ENCODE measurements at regions not wholly inside any gene's neighbourhood (a gene's known extent, or its start where the extent isn't known, plus 50 kb on each side); places are given as distances from the start of the nearest gene placed in this dataset.
A peak's percentile ranks its signal among the peaks of the same experiment; 100 is the strongest.

DNA sequence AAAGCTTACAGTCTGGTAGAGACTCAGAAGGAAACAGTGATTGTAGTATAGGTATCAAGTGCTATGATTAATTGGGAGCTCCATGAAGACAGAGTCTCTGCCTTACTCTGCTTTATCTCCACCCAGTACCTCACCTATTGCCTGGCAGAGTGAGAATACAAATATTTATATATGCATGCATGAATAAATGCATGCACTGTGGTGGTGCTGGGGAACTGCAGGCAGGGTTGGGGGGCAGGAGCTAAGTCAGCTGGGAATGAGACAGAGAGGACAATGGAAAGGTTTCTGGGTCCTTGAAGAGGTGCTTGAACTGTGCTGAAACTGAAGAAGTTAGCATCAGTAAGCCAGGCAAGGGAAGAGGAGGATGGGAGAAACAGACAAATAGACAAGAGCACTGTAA, 80.8 kb upstream of the PPP2R2B start:
- H3K27ac ChIP-seq = no peak overlapping the region
- no peak overlapping the region for H3K4me3 ChIP-seq
- TF ChIP-seq POLR2AphosphoS5 (IDR thresholded peaks at IDR 0.05; ENCODE audit: borderline replicate concordance, low read depth, low read length) (no peak), EZH2 (IDR thresholded peaks at IDR 0.05) (no peak), FOXP2 (optimal IDR thresholded peaks at IDR 0.05; ENCODE audit: control extremely low read depth, extremely low read length, insufficient read depth) (no peak)
- no peaks in the 10 kb centered on the region for H3K36me3 ChIP-seq (ENCODE audit: insufficient read depth, low read length)
- H3K9ac ChIP-seq (ENCODE audit: insufficient read length) = no peak overlapping the region
- H3K9me3 ChIP-seq (ENCODE audit: low read depth, low read length) = no peaks in the 10 kb centered on the region
- DNase-seq (ENCODE audit: low read depth, low spot score) = no peak

DNA sequence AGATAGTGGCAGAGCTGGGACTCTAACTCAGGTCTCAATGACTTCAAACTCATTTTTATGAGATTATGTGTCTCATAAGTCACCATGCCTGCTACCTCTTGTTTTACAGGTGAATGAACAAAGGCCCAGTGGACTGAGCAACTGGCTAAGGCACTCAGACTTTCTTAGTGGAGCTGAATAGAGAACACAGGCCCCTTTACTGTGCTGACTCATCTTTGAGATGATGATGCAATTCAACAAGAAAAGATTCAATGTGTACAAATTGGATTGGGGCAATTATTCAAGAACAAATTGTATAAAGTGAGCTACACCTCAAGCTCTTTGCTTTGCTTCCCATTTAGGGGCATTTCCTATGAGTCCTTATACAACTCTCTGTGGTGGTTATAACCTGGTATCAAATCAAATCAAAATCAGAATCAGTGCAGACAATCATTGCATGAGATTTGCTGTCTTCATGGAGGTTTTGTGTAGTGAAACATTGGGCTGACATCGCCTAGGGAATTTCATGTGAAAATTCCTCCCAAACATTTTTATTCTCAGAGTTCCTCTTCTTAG, 84.3 kb upstream of the PPP2R2B start:
- DNase-seq (ENCODE audit: low read depth, low spot score) = peak; percentile 16
- no peaks in the 10 kb centered on the region for H3K36me3 ChIP-seq (ENCODE audit: insufficient read depth, low read length)
- no peak overlapping the region for H3K4me3 ChIP-seq
- H3K27ac ChIP-seq = 0 out of 2 replicates have a peak overlapping the region, but pooled peaks have one; percentile 7
- H3K9me3 ChIP-seq (ENCODE audit: low read depth, low read length) = no peaks in the 10 kb centered on the region
- no peak overlapping the region for H3K9ac ChIP-seq (ENCODE audit: insufficient read length)
- TF ChIP-seq POLR2AphosphoS5 (IDR thresholded peaks at IDR 0.05; ENCODE audit: borderline replicate concordance, low read depth, low read length) = no peak
- TF ChIP-seq FOXP2 (optimal IDR thresholded peaks at IDR 0.05; ENCODE audit: control extremely low read depth, extremely low read length, insufficient read depth) = no peak
- TF ChIP-seq EZH2 (IDR thresholded peaks at IDR 0.05) = no peak

DNA sequence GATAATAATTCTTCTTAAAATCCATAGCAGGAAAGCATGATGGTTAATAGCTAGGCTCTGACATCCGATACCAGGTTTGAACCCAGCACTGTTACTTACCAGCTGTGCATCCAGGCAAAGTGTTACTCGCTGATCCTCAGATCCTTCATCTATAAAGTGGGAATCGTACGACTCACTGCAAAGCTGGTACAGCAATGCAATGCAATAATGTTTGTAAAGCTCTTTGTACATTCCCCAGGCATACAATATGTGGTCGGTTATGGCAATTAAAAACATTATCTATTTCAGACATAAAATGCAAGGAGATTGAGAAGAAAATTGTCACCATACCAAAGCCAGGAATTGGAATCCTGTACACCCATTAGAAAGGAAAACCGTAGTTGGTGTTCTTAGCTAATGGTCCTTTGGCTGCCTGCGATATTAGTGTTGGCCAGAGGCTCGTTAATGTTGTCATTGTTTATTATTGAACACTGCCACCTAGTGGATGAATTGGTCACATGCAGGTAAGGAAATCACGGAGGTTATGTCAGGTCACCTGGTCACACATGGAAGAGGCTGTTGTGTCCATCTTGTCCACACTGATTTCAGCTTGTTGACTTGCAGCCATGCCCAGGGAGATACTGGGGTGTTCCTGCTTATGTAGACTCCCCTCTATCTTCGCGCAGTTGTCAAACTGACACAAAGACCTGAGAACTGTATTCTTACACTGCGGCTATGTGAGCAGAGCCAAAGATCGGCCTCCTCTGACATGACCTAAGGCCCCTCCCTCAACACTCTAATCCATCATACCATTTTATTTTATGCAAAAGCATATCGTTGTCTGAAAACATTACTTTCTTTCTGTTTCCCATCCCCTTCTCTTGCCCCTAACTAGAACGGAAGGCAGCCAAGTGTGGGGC, 87.5 kb upstream of the PPP2R2B start:
- Histone ChIP-seq H3K27ac (no peak overlapping the region), H3K36me3 (ENCODE audit: insufficient read depth, low read length) (no peaks in the 10 kb centered on the region), H3K9me3 (ENCODE audit: low read depth, low read length) (no peaks in the 10 kb centered on the region), H3K9ac (ENCODE audit: insufficient read length) (no peak overlapping the region), H3K4me3 (no peak overlapping the region)
- peak; percentile 16 for DNase-seq (ENCODE audit: low read depth, low spot score)
- TF ChIP-seq FOXP2 (optimal IDR thresholded peaks at IDR 0.05; ENCODE audit: control extremely low read depth, extremely low read length, insufficient read depth) (no peak), POLR2AphosphoS5 (IDR thresholded peaks at IDR 0.05; ENCODE audit: borderline replicate concordance, low read depth, low read length) (no peak), EZH2 (IDR thresholded peaks at IDR 0.05) (no peak)

DNA sequence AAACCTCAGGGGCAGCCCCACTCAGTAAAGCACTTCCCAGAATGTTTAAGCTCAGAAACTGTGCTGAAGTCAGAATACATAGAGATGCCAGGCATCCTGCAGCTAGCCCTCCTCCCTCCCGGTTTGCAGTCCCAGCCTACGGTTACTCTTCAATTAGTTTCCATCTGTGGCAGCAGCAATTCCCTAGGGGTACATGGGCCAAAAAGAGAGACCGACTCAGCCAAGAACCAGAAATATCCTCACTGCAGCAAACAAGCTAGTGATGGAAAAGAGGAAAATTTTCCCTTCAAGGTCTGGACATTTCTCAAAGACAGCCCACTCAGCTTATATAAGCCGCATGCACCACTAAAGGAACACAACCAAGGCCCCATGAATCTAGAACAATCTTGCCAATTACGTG, 89.1 kb upstream of the PPP2R2B start:
- no peak for DNase-seq (ENCODE audit: low read depth, low spot score)
- Histone ChIP-seq H3K4me3 (no peak overlapping the region), H3K9ac (ENCODE audit: insufficient read length) (no peak overlapping the region), H3K27ac (no peak overlapping the region), H3K9me3 (ENCODE audit: low read depth, low read length) (no peaks in the 10 kb centered on the region), H3K36me3 (ENCODE audit: insufficient read depth, low read length) (no peaks in the 10 kb centered on the region)
- no peak for TF ChIP-seq FOXP2 (optimal IDR thresholded peaks at IDR 0.05; ENCODE audit: control extremely low read depth, extremely low read length, insufficient read depth)
- TF ChIP-seq POLR2AphosphoS5 (IDR thresholded peaks at IDR 0.05; ENCODE audit: borderline replicate concordance, low read depth, low read length) = no peak
- TF ChIP-seq EZH2 (IDR thresholded peaks at IDR 0.05) = no peak

DNA sequence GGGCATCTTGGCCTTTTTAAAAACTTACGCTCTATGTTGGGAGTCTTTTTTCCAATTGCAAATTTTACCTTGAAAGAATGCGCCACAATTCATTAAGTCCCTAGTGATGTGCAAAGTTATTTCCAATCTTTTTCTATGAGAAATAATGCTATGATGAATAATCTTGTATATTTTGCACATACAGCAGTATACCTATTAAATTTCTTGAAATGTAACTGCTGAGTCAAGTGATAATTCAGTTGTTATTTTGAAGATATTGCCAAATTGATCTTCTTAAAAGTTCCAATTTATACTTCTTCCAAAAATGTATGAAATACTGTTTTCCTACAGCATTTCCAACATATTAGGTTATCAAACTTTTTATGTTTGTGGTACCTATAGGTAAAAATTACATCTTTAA, 92.8 kb upstream of the PPP2R2B start:
- Histone ChIP-seq H3K9ac (ENCODE audit: insufficient read length) (no peak overlapping the region), H3K36me3 (ENCODE audit: insufficient read depth, low read length) (no peaks in the 10 kb centered on the region), H3K27ac (no peak overlapping the region), H3K4me3 (no peak overlapping the region), H3K9me3 (ENCODE audit: low read depth, low read length) (no peaks in the 10 kb centered on the region)
- DNase-seq (ENCODE audit: low read depth, low spot score) = no peak
- no peak for TF ChIP-seq POLR2AphosphoS5 (IDR thresholded peaks at IDR 0.05; ENCODE audit: borderline replicate concordance, low read depth, low read length)
- no peak for TF ChIP-seq FOXP2 (optimal IDR thresholded peaks at IDR 0.05; ENCODE audit: control extremely low read depth, extremely low read length, insufficient read depth)
- no peak for TF ChIP-seq EZH2 (IDR thresholded peaks at IDR 0.05)

DNA sequence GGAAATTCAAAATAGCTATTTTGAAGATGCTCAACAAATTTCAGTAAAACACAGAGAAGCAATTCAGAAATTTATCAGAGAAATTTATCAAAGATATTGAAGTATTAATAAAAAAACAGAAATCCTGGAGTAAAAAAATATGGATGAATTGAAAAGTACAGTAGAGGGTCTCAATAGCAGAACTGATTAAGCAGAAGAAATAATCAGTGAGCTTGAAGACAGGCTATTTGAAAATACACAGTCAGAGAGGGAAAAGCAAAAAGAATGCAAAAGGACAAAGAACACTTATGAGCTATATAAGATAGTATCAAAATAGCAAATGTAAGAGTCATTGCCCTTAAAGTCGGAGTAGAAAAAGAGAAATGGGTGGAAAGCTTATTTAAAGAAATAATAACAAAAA, 107.9 kb upstream of the PPP2R2B start:
- no peaks in the 10 kb centered on the region for H3K36me3 ChIP-seq (ENCODE audit: insufficient read depth, low read length)
- no peak overlapping the region for H3K4me3 ChIP-seq
- H3K9me3 ChIP-seq (ENCODE audit: low read depth, low read length) = no peaks in the 10 kb centered on the region
- TF ChIP-seq POLR2AphosphoS5 (IDR thresholded peaks at IDR 0.05; ENCODE audit: borderline replicate concordance, low read depth, low read length) = no peak
- TF ChIP-seq FOXP2 (optimal IDR thresholded peaks at IDR 0.05; ENCODE audit: control extremely low read depth, extremely low read length, insufficient read depth) = no peak
- TF ChIP-seq EZH2 (IDR thresholded peaks at IDR 0.05) = no peak
- no peak overlapping the region for H3K27ac ChIP-seq
- H3K9ac ChIP-seq (ENCODE audit: insufficient read length) = no peak overlapping the region
- DNase-seq (ENCODE audit: low read depth, low spot score) = no peak

DNA sequence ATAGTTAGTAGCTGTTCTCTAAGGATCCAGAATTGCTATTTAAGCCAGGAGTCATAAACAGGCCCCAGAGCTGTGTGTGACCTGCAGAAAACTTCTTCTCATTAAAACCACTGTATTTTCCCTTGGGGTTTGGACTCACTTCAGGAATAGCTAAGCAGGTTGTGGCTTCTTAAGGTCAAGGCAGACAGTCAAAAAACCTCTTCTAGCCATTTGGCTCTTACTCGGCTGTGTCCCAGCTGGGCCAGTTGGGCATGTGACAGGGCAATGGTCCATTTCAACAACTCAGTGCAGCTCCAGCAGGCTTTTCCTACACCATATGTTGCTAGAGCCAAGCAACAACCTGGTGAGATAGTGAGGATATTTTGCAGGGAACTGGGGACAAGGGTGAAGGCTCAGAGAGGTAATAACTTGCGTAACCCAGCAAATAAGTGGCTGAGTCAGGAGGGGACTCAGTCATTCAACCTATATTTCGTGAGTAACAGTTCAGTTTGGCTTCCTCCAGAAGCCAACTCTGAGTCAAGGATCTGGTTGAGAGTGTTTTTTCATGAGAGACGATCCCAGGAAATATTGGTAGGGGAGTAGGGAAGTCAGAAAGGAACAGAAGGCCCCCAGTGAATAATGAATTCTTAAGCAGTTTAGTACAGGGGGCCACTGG, 115.4 kb upstream of the PPP2R2B start:
- H3K27ac ChIP-seq = no peak overlapping the region
- no peak overlapping the region for H3K9ac ChIP-seq (ENCODE audit: insufficient read length)
- no peaks in the 10 kb centered on the region for H3K9me3 ChIP-seq (ENCODE audit: low read depth, low read length)
- no peak for DNase-seq (ENCODE audit: low read depth, low spot score)
- TF ChIP-seq FOXP2 (optimal IDR thresholded peaks at IDR 0.05; ENCODE audit: control extremely low read depth, extremely low read length, insufficient read depth) (no peak), EZH2 (IDR thresholded peaks at IDR 0.05) (no peak), POLR2AphosphoS5 (IDR thresholded peaks at IDR 0.05; ENCODE audit: borderline replicate concordance, low read depth, low read length) (no peak)
- H3K36me3 ChIP-seq (ENCODE audit: insufficient read depth, low read length) = no peaks in the 10 kb centered on the region
- no peak overlapping the region for H3K4me3 ChIP-seq

DNA sequence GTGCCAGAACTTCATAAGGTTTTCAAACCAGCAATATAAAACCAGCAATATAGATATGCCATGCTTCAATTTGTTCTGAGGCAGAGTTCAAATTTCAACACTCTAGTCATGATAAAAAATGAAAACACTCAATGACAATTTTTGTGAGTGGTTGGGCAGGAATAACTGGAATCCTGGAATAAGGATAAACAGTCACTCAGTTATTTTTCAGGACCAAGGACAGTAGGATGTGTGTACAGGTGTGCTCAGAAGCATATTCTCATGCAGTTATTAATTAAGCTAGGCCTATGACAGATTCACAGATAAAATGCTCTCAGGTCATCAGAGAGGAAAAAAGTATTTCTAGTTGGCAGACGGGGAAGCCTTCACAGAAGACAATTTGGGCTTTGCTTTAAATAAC, 117.3 kb upstream of the PPP2R2B start:
- Histone ChIP-seq H3K36me3 (ENCODE audit: insufficient read depth, low read length) (no peaks in the 10 kb centered on the region), H3K9ac (ENCODE audit: insufficient read length) (no peak overlapping the region), H3K27ac (no peak overlapping the region), H3K9me3 (ENCODE audit: low read depth, low read length) (no peaks in the 10 kb centered on the region), H3K4me3 (no peak overlapping the region)
- no peak for DNase-seq (ENCODE audit: low read depth, low spot score)
- TF ChIP-seq POLR2AphosphoS5 (IDR thresholded peaks at IDR 0.05; ENCODE audit: borderline replicate concordance, low read depth, low read length) (no peak), EZH2 (IDR thresholded peaks at IDR 0.05) (no peak), FOXP2 (optimal IDR thresholded peaks at IDR 0.05; ENCODE audit: control extremely low read depth, extremely low read length, insufficient read depth) (no peak)
